Liver (tissue), 8 donors: ENCODE measurements at regions not wholly inside any gene's neighbourhood (a gene's known extent, or its start where the extent isn't known, plus 50 kb on each side); places are given as distances from the start of the nearest gene placed in this dataset.

Experiments
- DNase-seq: peaks from one replicate; pipeline ENCODE4 v3.0.0-alpha.2; 2017; ENCODE audit warnings: low spot score
- H3K27ac ChIP-seq, 2 donors: one replicate each; pipeline ENCODE4 v1.7.0; 2013; ENCODE audit warnings: inconsistent platforms in 2 of 2, low read length in 2 of 2, control low read depth in 1 of 2, low read depth in 1 of 2, mild to moderate bottlenecking in 1 of 2
- H3K27me3 ChIP-seq, 4 donors: one replicate each; pipeline versions ENCODE4 v1.6.1 to v1.7.0; 2013; ENCODE audit warnings: low read length in 3 of 4, inconsistent platforms in 1 of 4, mild to moderate bottlenecking in 1 of 4, moderate library complexity in 1 of 4; ENCODE audit not compliant: control insufficient read depth in 4 of 4, insufficient read depth in 4 of 4
- H3K36me3 ChIP-seq, 4 donors: one replicate each; pipeline versions ENCODE4 v1.6.1 to v1.7.0; 2013; ENCODE audit warnings: low read length in 3 of 4, mild to moderate bottlenecking in 3 of 4, low read depth in 1 of 4, moderate library complexity in 1 of 4; ENCODE audit not compliant: control insufficient read depth in 4 of 4, insufficient read depth in 3 of 4
- H3K4me1 ChIP-seq, 4 donors: one replicate each; pipeline versions ENCODE4 v1.6.1 to v1.7.0; 2013; ENCODE audit warnings: low read length in 3 of 4, mild to moderate bottlenecking in 3 of 4, moderate library complexity in 1 of 4; ENCODE audit not compliant: control insufficient read depth in 4 of 4, insufficient read depth in 4 of 4
- H3K4me3 ChIP-seq, 3 donors: one replicate each; pipeline versions ENCODE4 v1.6.1 to v1.7.0; 2013; ENCODE audit warnings: low read length in 3 of 3, control low read depth in 1 of 3, low read depth in 1 of 3, mild to moderate bottlenecking in 1 of 3
- H3K9ac ChIP-seq, 2 donors: one replicate each; pipeline ENCODE4 v1.7.0; 2013; ENCODE audit warnings: low read length in 2 of 2, mild to moderate bottlenecking in 2 of 2, moderate library complexity in 2 of 2, control low read depth in 1 of 2, low read depth in 1 of 2
- H3K9me3 ChIP-seq, 4 donors: one replicate each; pipeline versions ENCODE4 v1.6.1 to v1.7.0; 2013; ENCODE audit warnings: low read length in 3 of 4; ENCODE audit not compliant: control insufficient read depth in 4 of 4
- EGR1 ChIP-seq, 2 donors: IDR thresholded peaks; 2 replicates each; pipeline ENCODE4 v1.6.1; 2016 to 2018; ENCODE audit warnings: antibody characterized with exemption in 2 of 2, low read depth in 2 of 2
- FOXA1 ChIP-seq: IDR thresholded peaks from 2 replicates; pipeline ENCODE4 v1.6.1; 2016; ENCODE audit warnings: antibody characterized with exemption
- FOXA2 ChIP-seq: IDR thresholded peaks from 2 replicates; pipeline ENCODE4 v1.6.1; 2016; ENCODE audit warnings: antibody characterized with exemption
- GABPA ChIP-seq, 2 donors: IDR thresholded peaks in 1 of 2; conservative IDR thresholded peaks in 1 of 2; 2 replicates each; pipeline ENCODE4 v1.6.1; 2016; ENCODE audit warnings: antibody characterized with exemption in 2 of 2, mild to moderate bottlenecking in 1 of 2, moderate library complexity in 1 of 2
- HNF4A ChIP-seq, 2 donors: conservative IDR thresholded peaks; 2 replicates each; pipeline ENCODE4 v1.6.1; 2016; ENCODE audit warnings: antibody characterized with exemption in 2 of 2, mild to moderate bottlenecking in 2 of 2
- HNF4G ChIP-seq: IDR thresholded peaks from 2 replicates; pipeline ENCODE4 v1.6.1; 2016; ENCODE audit warnings: antibody characterized with exemption
- NR2F2 ChIP-seq: IDR thresholded peaks from 2 replicates; pipeline ENCODE4 v1.6.1; 2016; ENCODE audit warnings: antibody characterized with exemption
- RAD21 ChIP-seq, 2 donors: IDR thresholded peaks; 2 replicates each; pipeline ENCODE4 v1.6.1; 2016; ENCODE audit warnings: antibody characterized with exemption in 2 of 2, mild to moderate bottlenecking in 2 of 2
- REST ChIP-seq: IDR thresholded peaks from 2 replicates; pipeline ENCODE4 v1.6.1; 2016; ENCODE audit warnings: antibody characterized with exemption, mild to moderate bottlenecking
- RXRA ChIP-seq, 2 donors: IDR thresholded peaks; 2 replicates each; pipeline ENCODE4 v1.6.1; 2017 to 2018; ENCODE audit warnings: antibody characterized with exemption in 2 of 2, mild to moderate bottlenecking in 1 of 2
- SP1 ChIP-seq: IDR thresholded peaks from 2 replicates; pipeline ENCODE4 v1.6.1; 2018; ENCODE audit warnings: antibody characterized with exemption, mild to moderate bottlenecking
- YY1 ChIP-seq: IDR thresholded peaks from 2 replicates; pipeline ENCODE4 v1.6.1; 2016; ENCODE audit warnings: antibody characterized with exemption, mild to moderate bottlenecking
- ZBTB33 ChIP-seq: IDR thresholded peaks from 2 replicates; pipeline ENCODE4 v1.6.1; 2016; ENCODE audit warnings: antibody characterized with exemption
- WGBS: extraction: QIAGEN DNeasy Blood & Tissue Kit; methylation state at CpG from one replicate; pipeline ENCODE4 v1.1.7; 2013; 5-methylcytosine and 5-hydroxymethylcytosine counted together
- TF ChIP-seq, protein P1 (sequence below): fragments of 150-350 bp; IDR thresholded peaks from 2 replicates; pipeline ENCODE4 v1.5.1; 2017; ENCODE audit warnings: improper control_type of control experiment, low read depth, low read length; ENCODE audit not compliant: missing input control
- TF ChIP-seq, protein P2 (sequence below): IDR thresholded peaks from 2 replicates; pipeline ENCODE4 v1.6.1; 2016; ENCODE audit warnings: antibody characterized with exemption
- TF ChIP-seq, protein P3 (sequence below): IDR thresholded peaks from 2 replicates; pipeline ENCODE4 v1.6.1; 2016; ENCODE audit warnings: antibody characterized with exemption
- donor health status: healthy.
- donor health status: healthy.
- donor health status: healthy.
- donor health status: healthy.
- donor health status: healthy.

DNA sequence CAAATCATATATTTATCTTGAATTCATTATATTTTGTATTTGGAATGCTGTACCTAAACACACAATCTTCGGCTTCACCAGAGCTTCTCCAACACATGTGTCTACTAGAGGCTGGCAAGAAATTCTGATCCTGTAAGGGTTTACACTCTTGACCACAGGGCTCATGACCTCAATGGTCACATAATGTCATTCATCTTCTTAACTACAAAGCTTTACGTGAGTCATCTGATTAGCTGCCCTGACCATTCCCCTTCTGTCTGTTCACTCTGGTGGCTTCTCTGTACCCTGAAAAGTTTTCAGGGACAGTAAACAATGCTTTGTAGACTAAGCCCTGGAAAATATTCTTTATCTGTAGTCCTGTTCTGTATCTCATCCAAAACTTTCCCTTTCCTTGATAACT, 423.9 kb downstream of the CMPK2 start:
- Histone ChIP-seq H3K4me3 (no peak overlapping the region), H3K27ac (no peak overlapping the region), H3K9me3 (peaks cover 0 to 5% (median 0%) of the 10 kb centered on the region in 4 donors), H3K9ac (no peak overlapping the region), H3K4me1 (no peaks in the 10 kb centered on the region), H3K27me3 (peaks cover 0 to 4% (median 0%) of the 10 kb centered on the region in 4 donors), H3K36me3 (no peaks in the 10 kb centered on the region)
- TF ChIP-seq FOXA2 (no peak), RAD21 (IDR thresholded peaks at IDR 0.05) (no peak), REST (no peak), NR2F2 (no peak), HNF4A (conservative IDR thresholded peaks at IDR 0.05) (no peak), EGR1 (IDR thresholded peaks at IDR 0.05; ENCODE audit: low read depth in 2 of 2) (no peak), SP1 (no peak), RXRA (IDR thresholded peaks at IDR 0.05) (no peak), YY1 (no peak), HNF4G (no peak), GABPA (IDR thresholded peaks at IDR 0.05 in 1 of 2, conservative IDR thresholded peaks at IDR 0.05 in 1 of 2) (no peak)
- TF ChIP-seq, protein P1, sequence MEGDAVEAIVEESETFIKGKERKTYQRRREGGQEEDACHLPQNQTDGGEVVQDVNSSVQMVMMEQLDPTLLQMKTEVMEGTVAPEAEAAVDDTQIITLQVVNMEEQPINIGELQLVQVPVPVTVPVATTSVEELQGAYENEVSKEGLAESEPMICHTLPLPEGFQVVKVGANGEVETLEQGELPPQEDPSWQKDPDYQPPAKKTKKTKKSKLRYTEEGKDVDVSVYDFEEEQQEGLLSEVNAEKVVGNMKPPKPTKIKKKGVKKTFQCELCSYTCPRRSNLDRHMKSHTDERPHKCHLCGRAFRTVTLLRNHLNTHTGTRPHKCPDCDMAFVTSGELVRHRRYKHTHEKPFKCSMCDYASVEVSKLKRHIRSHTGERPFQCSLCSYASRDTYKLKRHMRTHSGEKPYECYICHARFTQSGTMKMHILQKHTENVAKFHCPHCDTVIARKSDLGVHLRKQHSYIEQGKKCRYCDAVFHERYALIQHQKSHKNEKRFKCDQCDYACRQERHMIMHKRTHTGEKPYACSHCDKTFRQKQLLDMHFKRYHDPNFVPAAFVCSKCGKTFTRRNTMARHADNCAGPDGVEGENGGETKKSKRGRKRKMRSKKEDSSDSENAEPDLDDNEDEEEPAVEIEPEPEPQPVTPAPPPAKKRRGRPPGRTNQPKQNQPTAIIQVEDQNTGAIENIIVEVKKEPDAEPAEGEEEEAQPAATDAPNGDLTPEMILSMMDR = no peak
- TF ChIP-seq, protein P2, sequence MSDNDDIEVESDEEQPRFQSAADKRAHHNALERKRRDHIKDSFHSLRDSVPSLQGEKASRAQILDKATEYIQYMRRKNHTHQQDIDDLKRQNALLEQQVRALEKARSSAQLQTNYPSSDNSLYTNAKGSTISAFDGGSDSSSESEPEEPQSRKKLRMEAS = no peak
- no peak for DNase-seq
- WGBS = 63% methylated on average over 2 of the region's 2 CpGs

GRCh38 chr2:6442252-6442985, 423.3 kb downstream of the CMPK2 start:
- H3K4me1 ChIP-seq = no peaks in the 10 kb centered on the region
- no peak overlapping the region for H3K4me3 ChIP-seq
- peaks cover 0 to 4% (median 0%) of the 10 kb centered on the region in 4 donors for H3K27me3 ChIP-seq
- WGBS = 48% methylated on average over 3 of the region's 3 CpGs
- TF ChIP-seq REST (no peak), EGR1 (IDR thresholded peaks at IDR 0.05; ENCODE audit: low read depth in 2 of 2) (no peak), RAD21 (IDR thresholded peaks at IDR 0.05) (no peak), ZBTB33 (no peak), YY1 (no peak), GABPA (IDR thresholded peaks at IDR 0.05 in 1 of 2, conservative IDR thresholded peaks at IDR 0.05 in 1 of 2) (no peak), NR2F2 (no peak), RXRA (IDR thresholded peaks at IDR 0.05) (no peak), FOXA1 (no peak), HNF4A (conservative IDR thresholded peaks at IDR 0.05) (no peak)
- TF ChIP-seq, protein P2 = no peak
- TF ChIP-seq, protein P3, sequence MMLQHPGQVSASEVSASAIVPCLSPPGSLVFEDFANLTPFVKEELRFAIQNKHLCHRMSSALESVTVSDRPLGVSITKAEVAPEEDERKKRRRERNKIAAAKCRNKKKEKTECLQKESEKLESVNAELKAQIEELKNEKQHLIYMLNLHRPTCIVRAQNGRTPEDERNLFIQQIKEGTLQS = no peak
- H3K36me3 ChIP-seq = no peaks in the 10 kb centered on the region
- no peak overlapping the region for H3K9ac ChIP-seq
- H3K9me3 ChIP-seq = peaks cover 0 to 5% (median 0%) of the 10 kb centered on the region in 4 donors
- no peak for DNase-seq
- H3K27ac ChIP-seq = no peak overlapping the region
